Islet of Langerhans (tissue), 1 donor: ENCODE measurements at regions not wholly inside any gene's neighbourhood (a gene's known extent, or its start where the extent isn't known, plus 50 kb on each side); places are given as distances from the start of the nearest gene placed in this dataset.

Source experiments
- FAIRE-seq: peaks from one replicate; lab custom pipeline; 2011; peaks lifted over from hg19 to GRCh38; lab: Jason Lieb, UNC

DNA sequence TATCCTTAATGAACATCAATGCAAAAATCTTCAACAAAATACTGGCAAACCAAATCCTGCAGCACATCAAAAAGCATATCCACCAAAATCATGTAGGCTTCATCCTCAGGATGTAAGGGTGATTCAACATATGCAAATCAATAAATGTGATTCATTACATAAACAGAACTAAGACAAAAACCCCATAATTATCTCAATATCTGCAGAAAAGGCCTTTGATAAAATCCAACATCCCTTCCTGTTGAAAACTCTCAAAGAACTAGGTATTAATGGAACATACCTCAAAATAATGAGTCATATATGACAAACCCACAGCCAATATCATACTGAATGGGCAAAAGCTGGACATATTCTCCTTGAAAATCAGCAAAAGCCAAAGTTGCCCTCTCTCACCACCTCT, 54.6 kb upstream of the DEPDC1 start:
- no peak for FAIRE-seq

DNA sequence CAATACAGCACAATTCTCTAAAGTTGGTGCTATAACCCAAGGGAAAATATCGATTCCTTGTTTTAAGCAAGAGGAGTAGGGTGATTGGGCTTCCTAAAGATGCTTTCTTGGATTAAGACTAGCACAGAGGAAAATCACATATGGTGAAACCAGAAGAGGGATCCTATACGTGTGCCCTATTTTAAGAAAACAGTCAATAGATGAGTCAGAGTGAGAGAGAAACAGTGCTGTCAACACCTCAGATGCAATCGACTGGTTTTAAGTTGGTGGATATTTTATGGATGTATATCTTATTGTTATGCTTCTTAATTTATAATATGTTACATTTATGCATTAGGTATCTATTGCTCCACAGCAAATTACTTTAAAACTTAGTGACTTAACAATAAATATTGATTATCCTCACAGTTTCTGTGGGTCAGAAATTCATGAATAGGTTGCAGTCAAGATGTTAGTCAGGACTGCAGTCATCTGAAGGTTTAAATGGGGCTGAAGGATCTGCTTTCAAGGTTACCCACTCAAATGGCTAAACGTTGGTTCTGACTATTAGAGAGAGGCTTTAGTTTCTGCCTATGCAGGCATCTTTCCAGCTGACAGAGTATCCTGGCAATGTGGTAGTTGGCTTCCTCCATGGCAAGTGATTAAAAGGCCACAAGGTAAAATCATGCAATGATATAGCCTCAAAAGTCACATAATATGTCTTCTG, 61.6 kb upstream of the DEPDC1 start:
- no peak for FAIRE-seq

DNA sequence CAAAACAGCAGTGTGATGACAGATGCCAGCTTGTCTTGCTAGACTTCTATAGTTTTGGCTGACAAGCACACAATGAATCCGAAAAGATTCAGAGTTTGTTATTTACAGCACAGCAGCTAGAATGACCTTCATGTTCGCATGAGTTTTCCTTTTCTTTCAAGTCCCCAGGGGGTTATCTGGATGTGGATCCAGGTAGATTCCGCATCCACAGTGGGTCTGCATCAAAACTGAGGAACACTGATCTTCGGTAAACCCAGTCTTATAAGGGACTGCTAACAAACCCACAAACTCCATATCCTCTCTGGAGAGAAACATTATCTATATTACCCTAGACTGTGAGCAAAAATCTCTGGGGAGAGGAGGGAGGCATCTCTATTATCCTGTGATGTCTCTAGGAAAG, 69.0 kb upstream of the DEPDC1 start:
- FAIRE-seq = no peak

DNA sequence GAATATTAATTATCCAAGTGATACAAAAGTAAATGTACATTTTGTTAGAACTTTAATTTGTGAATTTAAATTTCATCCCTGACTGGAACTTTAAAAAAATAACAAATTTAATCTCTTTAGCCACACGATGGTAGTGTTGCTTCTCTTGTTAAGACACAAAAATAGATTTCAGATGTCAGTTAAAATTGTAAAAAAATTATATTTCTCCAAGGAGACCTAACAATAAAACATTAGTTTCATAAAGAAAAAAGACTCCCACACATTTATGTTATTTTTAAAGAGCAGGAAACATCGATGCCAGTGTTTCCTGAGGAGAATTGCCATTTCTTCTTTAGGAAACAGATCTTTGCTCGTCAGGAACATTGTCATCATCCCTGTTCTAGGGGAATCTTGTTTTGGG, 74.0 kb upstream of the DEPDC1 start:
- no peak for FAIRE-seq

DNA sequence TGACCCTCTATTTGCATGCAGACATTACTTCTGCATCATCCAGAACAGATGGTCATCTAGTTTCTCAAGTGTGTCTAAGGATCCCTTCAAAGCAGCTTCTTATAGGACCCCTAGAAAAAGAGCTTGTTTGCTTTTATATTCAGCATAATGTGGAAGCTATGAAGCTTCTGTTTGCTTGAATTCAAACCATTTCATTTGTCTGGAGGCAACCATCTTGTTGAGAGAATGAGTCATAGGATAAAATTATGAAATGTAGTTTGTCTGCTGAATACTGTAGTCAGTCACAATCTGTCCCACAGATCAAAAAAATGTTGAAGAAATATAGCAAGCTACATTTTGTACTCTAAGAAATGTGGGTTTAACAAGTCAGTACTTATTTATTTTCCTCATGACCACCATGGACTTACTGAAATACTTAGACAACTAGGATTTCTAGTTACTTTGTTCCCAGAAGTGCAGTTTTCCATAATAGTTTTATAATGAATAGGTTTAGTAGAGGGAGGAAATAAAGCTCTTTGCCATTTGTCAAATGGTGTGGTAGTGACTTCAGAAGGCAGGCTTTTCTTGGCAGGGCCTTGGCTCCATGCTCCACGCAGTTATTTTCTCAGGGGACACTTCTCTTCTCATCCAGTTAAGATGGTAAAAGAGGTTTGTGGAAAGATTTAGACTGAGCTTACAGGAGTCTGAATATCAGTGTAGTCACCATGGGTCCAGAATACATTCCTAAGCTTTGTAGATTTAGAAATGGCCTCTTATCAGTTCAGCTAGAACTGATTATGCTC, 74.8 kb upstream of the DEPDC1 start:
- FAIRE-seq = no peak

DNA sequence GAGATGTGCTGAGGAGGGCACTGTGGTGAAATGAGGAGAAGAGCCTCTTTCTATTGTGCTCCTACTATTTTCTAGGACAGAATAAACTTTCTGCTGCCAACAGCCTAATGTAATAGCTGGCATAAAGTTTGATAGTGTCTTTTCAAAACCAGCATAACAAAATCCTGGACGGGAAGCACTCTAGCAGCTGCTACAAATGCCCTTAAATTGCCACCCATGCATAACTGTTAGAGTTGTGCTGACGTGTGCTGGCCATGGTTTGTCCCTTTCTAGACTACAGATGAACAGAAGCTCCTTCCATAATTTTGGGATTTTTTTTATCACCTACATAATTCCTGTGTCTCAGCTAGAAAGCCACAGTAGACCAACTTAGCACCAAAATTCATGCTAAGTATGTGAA, 88.5 kb upstream of the DEPDC1 start:
- no peak for FAIRE-seq

DNA sequence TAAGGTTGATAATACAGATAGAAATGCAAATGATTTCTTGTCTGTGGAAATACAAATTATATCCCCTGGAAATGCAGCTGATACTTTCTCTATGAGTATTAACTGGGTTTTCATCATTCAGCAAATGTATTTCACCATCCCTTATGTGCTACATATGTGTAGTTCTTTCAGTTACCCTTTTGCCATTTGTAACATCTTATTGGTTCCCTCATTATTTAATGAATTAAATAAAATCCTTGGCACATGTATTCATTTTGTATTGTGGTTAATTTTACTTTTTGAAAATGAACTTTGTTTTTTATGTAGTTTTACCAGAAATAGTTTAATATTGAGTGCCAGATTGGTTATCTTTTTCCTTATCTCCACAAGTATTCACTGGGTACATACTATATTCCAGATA, 89.9 kb upstream of the DEPDC1 start:
- no peak for FAIRE-seq

DNA sequence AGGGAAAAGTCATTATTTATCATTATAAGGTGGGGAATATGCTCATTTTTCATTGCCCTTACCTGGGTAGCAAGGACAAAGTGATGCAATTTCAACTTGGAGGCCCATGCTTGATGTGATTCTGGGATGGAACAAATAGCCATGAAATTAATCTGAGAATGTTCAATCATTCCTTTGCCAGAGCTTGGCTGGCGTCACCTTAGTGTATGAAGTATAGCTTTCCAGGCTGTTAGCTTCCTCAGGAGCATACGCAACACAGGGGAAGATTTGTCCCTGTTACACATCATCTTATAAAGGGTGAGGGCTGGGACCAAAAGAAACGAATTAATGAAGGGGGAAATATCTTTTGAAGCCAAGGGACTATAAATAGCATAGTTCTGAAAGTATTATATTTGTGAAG, 91.4 kb upstream of the DEPDC1 start:
- no peak for FAIRE-seq

DNA sequence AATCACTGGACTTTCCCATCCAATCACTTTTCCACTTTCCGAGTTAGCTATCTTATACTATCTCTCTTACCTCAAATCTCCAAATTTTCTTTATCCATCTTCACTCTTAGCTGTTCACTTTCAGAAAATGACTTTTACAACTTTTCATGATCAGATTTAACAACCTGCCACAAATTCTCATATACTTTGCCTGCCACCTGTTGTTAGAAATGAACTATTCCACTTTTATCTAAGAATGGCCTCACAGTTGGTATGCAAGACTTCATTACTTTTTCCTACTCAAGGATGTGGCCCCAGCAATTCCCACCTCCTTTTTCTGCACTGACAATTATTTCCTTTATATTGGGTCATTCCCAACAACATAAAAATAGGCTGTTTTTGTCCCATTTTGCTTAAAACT, 93.6 kb upstream of the DEPDC1 start:
- no peak for FAIRE-seq

DNA sequence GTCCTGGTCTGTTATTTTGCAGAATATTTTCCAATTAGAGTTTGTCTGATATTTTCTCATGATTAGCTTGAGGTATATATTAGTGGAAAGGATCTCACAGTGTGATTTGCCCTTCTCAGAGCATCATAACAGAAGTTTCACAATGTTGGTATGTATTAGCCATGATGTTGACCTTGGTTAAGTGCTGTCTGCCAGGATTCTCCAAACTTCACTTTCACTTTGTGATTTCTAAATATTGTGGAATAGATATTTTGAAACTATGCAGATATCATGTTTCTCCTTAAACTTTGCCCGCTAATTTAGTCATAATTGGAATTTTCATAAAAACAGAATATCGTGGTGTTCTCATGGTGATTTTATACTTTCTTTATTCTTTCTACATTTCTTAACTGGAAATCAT, 98.0 kb upstream of the DEPDC1 start:
- no peak for FAIRE-seq

DNA sequence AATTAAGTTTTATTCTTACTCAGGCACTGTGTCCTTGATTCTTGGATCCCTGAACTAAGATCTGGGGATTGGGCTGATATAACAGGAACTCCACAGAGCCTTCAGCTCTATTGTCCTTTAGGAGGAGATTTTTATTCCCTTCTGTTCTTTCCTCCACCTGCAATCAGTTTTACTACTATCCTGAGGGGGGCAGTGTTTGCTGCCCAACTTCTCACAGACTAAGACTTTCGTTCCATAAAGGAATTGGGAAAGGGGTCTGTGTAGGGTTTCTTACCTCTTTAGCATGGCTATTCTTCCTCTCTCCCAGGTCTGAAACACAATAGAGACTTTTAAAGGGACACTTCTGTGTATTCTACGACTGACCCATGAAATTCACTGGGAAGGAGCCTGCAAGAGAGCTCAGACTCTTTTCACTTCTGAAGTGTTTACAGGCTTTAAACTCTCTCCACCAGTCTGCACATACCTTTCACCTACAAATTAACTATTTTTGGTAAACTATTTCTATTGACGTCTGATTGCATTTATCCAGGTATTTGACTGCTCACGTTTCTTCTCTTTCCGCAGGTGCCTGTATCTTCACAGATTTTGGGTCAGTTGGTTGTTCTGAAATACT, 103.3 kb upstream of the DEPDC1 start:
- FAIRE-seq = no peak

DNA sequence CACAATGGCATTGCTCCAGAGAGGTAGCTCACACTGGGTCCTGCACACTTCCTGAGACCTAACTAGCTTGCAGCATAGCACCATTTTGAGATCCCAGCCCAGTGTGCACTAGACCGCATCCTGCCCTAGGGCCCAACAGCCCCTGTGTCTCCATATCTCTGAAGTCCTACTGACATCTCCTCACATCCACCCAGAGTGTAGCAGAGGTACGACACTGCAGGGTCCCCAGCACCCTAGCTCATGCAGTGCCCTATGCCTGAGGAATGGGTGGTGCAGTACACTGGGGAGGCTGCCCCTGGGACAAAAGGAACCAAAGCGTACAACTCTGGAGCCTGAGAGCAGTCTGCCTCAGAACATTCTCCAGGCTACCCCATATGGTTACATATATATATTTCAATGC, 111.4 kb upstream of the DEPDC1 start:
- no peak for FAIRE-seq

DNA sequence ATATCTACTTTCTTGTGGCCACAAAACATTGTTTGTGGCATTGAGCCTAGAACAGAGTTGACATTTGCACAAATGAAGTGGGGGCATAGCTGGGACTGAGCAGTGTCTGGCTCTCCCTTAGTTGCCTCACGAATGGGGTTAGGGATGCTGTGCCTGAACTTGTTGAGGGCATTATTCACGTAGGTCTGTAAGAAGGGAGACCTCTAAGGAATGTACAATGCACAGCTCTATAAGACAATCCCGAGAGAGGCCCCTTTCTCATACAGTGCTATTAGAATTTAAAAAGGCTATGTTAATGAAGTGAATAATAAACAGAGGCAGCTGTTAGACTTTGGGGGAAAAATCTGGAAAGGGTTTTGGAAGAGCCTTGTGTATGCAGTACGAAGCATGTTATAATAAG, 118.4 kb upstream of the DEPDC1 start:
- no peak for FAIRE-seq

DNA sequence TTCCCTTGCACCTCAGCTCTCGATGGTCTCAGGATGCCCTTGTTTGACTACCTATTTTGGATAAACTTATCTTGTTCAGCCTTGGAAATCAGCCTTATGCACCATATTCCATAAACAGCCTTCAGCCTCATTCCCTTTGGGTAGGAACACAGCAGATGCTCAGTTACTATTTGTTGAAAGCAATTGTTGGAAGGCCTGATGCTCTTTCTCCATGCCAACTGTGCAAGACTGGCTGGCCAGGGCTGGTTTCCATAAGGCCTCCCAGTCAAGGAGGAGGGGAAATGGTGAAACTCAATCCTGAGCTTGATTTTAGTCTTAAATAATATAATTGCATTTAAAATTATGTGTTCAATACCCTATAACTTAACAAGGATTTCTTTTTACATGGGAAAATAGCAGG, 121.1 kb upstream of the DEPDC1 start:
- FAIRE-seq = no peak

DNA sequence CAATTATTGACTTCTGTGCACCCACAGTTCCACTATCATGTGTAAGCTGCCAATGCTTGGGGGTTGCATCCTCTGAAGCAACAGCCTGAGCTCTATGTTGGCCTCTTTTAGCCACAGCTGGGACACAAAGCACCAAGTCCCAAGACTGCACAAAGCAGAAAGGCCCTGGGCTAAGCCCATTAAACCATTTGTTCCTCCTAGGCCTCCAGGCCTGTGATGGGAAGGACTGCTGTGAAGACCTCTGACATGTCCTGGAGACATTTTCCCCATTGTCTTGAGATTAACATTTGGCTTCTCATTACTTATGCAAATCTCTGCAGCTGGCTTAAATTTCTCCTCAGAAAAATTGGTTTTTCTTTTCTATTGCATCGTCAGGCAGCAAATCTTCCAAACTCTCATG, 123.7 kb upstream of the DEPDC1 start:
- no peak for FAIRE-seq

DNA sequence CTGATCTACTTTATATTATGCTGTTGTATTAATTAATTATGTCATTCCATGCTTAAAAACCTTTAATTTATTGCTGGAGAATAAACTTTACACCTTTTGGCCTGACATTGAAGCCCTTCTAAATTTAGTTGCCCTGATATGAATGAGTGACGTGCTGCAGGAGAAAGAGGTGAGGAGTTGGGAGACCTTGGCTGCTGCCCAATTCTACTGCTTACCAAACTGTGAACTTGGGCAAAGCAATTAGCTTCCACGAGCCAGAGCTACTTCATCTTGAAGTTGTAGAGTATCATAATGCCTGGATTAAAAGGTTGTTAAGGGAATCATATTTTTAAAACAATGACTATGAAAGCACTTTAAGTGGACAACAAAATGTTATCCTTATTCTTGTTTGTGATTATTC, 126.8 kb upstream of the DEPDC1 start:
- no peak for FAIRE-seq

DNA sequence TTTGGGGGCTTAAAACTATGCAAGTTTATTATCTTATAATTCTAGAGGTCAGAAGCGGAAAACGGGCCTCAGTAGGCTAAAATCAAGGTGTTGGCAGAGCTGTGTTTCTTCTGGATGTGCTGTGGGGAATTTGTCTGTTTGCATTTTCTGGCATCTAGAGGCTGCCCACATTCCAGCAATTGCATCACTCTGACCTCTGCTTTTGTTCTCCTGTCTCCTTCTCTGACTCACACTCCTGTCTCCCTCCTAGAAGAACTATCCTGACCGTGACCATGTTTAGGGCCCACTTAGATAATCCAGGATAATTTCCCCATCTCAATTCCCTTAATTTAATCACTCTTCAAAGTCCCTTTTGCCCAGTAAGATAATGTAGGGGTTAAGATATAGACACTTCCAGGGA, 127.4 kb upstream of the DEPDC1 start:
- no peak for FAIRE-seq

DNA sequence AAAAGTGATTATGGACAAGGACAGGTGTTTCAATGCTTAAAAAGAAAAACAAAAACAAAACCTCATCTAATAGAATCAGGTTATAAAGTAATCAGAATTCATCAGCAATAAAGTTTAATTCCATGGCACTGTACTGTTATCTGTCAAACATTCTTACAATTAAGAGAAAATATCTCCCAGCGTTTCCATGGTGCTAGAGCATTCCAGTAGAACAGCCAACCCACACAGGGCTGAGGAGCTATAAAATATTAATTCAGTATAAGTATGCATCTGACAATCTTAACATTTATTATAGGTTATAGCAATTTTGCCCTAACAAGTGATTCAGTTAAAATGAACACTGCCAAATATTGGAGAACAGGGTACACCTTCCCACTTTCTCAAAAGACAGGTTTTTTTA, 128.7 kb upstream of the DEPDC1 start:
- no peak for FAIRE-seq

DNA sequence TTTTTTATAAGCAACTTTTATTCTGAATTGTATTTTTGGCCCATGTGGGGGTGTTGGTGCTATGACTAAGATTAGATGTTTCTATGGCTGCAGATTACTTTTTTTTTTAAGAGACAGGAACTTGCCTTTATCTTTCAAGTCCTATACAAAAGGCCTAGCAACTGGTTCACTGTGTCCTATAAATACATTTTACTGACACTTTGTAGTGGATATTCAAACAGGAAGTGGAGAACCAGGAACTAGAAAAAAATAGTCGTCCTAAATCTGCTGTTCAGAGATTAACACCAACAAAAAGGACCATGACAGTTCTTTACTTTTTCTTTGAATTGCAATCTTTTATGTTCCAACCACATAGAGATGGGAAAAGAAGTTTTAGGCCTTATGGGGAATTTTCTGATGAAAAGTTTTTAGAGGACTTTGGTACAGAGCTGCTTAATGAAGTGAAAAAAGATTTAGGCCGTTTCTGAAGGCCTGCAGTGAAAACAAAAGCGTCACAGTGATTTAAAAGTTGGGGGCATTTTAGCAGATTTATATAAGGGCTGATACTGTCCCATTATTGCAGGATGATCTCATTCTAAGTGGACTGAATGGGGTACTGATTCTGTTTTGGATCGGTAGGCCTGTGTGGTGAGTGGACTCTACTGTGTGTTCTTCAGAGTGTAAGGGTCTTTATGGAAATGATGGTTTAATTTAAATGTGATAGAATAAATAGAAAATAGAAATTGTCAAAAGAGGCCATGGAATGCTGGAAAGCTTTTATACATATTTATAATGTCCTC, 136.4 kb upstream of the DEPDC1 start:
- no peak for FAIRE-seq

DNA sequence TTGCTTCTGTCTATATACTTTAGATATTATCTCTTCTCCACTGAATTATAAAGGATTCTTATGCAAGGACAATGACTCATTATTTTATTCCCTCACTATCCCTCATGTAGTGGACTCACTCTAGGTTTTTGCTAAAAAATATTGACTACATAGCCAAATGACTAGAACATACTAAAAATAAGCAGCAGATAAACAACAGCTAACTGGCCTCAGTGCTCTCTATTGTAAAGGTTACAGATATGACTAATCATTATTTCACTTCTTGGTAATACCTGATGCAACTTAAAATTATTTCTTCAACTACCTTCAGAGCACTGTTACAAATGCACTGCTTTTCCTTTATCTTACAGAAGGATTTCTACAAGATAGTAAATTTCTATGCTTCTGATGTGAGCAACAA, 147.6 kb upstream of the DEPDC1 start:
- no peak for FAIRE-seq

DNA sequence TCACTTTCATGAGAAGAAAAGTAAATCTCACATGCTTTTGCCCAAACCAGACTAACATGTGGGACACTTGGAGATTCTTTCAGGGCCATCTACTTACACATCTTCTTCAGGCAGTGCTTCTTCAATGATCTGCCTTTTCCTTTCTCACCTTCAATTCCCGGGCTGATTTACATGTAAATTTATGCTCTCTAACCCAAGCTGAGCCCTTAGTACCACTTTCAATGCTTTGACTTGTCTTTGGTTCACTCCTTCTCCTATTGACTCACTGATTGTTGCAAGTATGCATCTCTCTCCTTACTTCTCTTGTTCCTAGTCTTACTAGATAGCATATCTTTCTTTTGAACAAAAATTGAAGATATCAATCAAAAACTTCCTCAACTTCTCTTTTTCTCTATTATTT, 154.2 kb upstream of the DEPDC1 start:
- no peak for FAIRE-seq

DNA sequence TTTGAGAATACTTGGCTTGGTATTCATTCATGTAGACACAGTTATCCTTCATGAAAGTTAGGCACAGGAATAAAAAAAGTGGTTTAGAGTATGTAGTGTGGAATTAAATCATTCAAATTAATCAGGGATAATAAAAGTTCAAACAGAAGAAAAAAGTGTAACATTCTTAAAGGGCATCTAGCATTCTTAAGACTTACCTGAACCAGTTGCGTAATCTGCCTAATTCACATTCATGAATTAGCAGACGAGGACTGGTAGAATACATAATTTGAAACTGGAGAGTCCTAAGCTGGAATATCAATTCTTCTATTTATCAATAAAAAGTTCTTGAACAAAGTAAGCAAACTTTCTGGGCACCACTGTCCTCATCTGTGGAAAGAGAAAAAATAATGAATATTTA, 157.0 kb upstream of the DEPDC1 start:
- no peak for FAIRE-seq

DNA sequence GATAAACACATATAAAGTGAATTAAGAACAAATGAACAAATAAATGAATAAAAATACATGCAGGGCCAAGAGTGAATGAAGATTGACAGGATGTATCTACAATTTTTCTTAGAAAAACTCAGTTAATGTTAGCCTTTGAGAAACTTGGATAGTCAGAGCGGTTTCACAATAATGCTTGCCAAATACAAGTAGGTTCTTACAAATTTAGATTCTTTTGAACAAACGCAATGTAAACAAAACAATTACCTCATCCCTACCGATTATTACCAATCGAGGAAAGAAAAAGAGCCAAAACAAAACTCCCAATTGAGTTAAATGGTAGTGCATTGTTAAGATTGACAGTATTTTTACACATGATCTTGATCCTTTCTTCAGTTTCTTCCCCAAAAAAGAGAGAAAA, 176.9 kb upstream of the DEPDC1 start:
- no peak for FAIRE-seq
